GM19324 (cell line): ENCODE measurements at regions not wholly inside any gene's neighbourhood (a gene's known extent, or its start where the extent isn't known, plus 50 kb on each side); places are given as distances from the start of the nearest gene placed in this dataset.

Source experiments
- ATAC-seq: cut with Tn5 transposase; IDR thresholded peaks from one replicate; pipeline ENCODE4 v1.9.1; 2021; ENCODE audit warnings: mild to moderate bottlenecking, moderate library complexity; ENCODE audit not compliant: unreplicated experiment, low FRiP score

- ATAC-seq, result no peak
These were observed 134.8 kb downstream of the DSEL start for GRCh38 chr18:67381608-67382150.

GRCh38 chr18:67380867-67381266 is 135.7 kb downstream of the DSEL start:
- ATAC-seq, result no peak

GRCh38 chr18:67379981-67380380 is 136.5 kb downstream of the DSEL start:
- no peak for ATAC-seq

GRCh38 chr18:67376372-67376771 is 140.1 kb downstream of the DSEL start:
- no peak for ATAC-seq

GRCh38 chr18:67373636-67374035 is 142.9 kb downstream of the DSEL start:
- no peak for ATAC-seq

- no peak for ATAC-seq
These were observed 149.0 kb downstream of the DSEL start for GRCh38 chr18:67367540-67367939.

- no peak for ATAC-seq
These were observed 152.8 kb downstream of the DSEL start for GRCh38 chr18:67363694-67364093.

- no peak for ATAC-seq
These were observed 153.6 kb downstream of the DSEL start for GRCh38 chr18:67362906-67363305.

- ATAC-seq, result peak; percentile 57
These were observed 156.4 kb downstream of the DSEL start for GRCh38 chr18:67359873-67360838.

GRCh38 chr18:67358947-67359346 is 157.6 kb downstream of the DSEL start:
- no peak for ATAC-seq

- ATAC-seq, result no peak
These were observed 161.8 kb downstream of the DSEL start for GRCh38 chr18:67354692-67355091.

GRCh38 chr18:67354091-67354490 is 162.4 kb downstream of the DSEL start:
- ATAC-seq, result no peak

GRCh38 chr18:67347438-67347837 is 169.1 kb downstream of the DSEL start:
- ATAC-seq, result no peak

- no peak for ATAC-seq
These were observed 174.4 kb downstream of the DSEL start for GRCh38 chr18:67342159-67342558.

GRCh38 chr18:67337696-67338095 is 178.8 kb downstream of the DSEL start:
- ATAC-seq, result no peak

- ATAC-seq, result no peak
These were observed 184.7 kb downstream of the DSEL start for GRCh38 chr18:67331857-67332256.

- no peak for ATAC-seq
These were observed 197.4 kb downstream of the DSEL start for GRCh38 chr18:67319109-67319508.

GRCh38 chr18:67318651-67319050 is 197.9 kb downstream of the DSEL start:
- ATAC-seq, result no peak

GRCh38 chr18:67310826-67311225 is 205.7 kb downstream of the DSEL start:
- ATAC-seq, result no peak

- ATAC-seq, result no peak
These were observed 207.7 kb downstream of the DSEL start for GRCh38 chr18:67308819-67309218.

- no peak for ATAC-seq
These were observed 211.1 kb downstream of the DSEL start for GRCh38 chr18:67305466-67305865.

GRCh38 chr18:67302043-67302442 is 214.5 kb downstream of the DSEL start:
- ATAC-seq, result no peak
